ENCODE measurements at regions not wholly inside any gene's neighbourhood (a gene's known extent, or its start where the extent isn't known, plus 50 kb on each side); places are given as distances from the start of the nearest gene placed in this dataset.

GRCh38 chr20:50388733-50389437, 121.3 kb upstream of the PTPN1 start:
- no peak overlapping the region for H3K4me3 ChIP-seq (ENCODE audit: low read depth, low read length)
- no peak for TF ChIP-seq CTCF (IDR thresholded peaks at IDR 0.05; ENCODE audit: borderline replicate concordance, insufficient read depth, low read depth, low read length)

GRCh38 chr20:50389438-50389807, 120.8 kb upstream of the PTPN1 start:
- no peak for TF ChIP-seq CTCF (IDR thresholded peaks at IDR 0.05; ENCODE audit: borderline replicate concordance, insufficient read depth, low read depth, low read length)
- no peak overlapping the region for H3K4me3 ChIP-seq (ENCODE audit: low read depth, low read length)

- no peak for TF ChIP-seq CTCF (IDR thresholded peaks at IDR 0.05; ENCODE audit: borderline replicate concordance, insufficient read depth, low read depth, low read length)
- H3K4me3 ChIP-seq (ENCODE audit: low read depth, low read length) = no peak overlapping the region
These were observed 120.1 kb upstream of the PTPN1 start for GRCh38 chr20:50389808-50390684.

GRCh38 chr20:50390685-50391443, 119.3 kb upstream of the PTPN1 start:
- TF ChIP-seq CTCF (IDR thresholded peaks at IDR 0.05; ENCODE audit: borderline replicate concordance, insufficient read depth, low read depth, low read length) = no peak

GRCh38 chr20:50391444-50392137, 118.6 kb upstream of the PTPN1 start:
- H3K4me3 ChIP-seq (ENCODE audit: low read depth, low read length) = no peak overlapping the region
- TF ChIP-seq CTCF (IDR thresholded peaks at IDR 0.05; ENCODE audit: borderline replicate concordance, insufficient read depth, low read depth, low read length) = no peak

More at GRCh38 chr20:50390685-50391443, 119.3 kb upstream of the PTPN1 start:
- H3K4me3 ChIP-seq (ENCODE audit: low read depth, low read length) = no peak overlapping the region

- TF ChIP-seq CTCF (IDR thresholded peaks at IDR 0.05; ENCODE audit: borderline replicate concordance, insufficient read depth, low read depth, low read length) = no peak
- H3K4me3 ChIP-seq (ENCODE audit: low read depth, low read length) = no peak overlapping the region
These were observed 117.9 kb upstream of the PTPN1 start for GRCh38 chr20:50392138-50392866.

All from GM12875 (cell line).